AG09319 (cell line): ENCODE measurements at regions not wholly inside any gene's neighbourhood (a gene's known extent, or its start where the extent isn't known, plus 50 kb on each side); places are given as distances from the start of the nearest gene placed in this dataset.

Source experiments
- DNase-seq: peaks from one replicate; pipeline ENCODE4 v3.0.0-alpha.2; 2010; ENCODE audit warnings: low read depth; ENCODE audit errors: extremely low read depth
- CTCF ChIP-seq: IDR thresholded peaks from 2 replicates; pipeline ENCODE4 v1.5.1; 2011; ENCODE audit warnings: low read depth, mild to moderate bottlenecking, inconsistent platforms, low read length, moderate library complexity

GRCh38 chr21:16492356-16492755, 762.6 kb downstream of the USP25 start:
- TF ChIP-seq CTCF = no peak
- no peak for DNase-seq

GRCh38 chr21:16492892-16493291, 763.1 kb downstream of the USP25 start:
- no peak for TF ChIP-seq CTCF
- no peak for DNase-seq

- TF ChIP-seq CTCF = no peak
- DNase-seq = no peak
These were observed 766.8 kb downstream of the USP25 start for GRCh38 chr21:16496609-16497008.

- DNase-seq = no peak
- no peak for TF ChIP-seq CTCF
These were observed 770.5 kb downstream of the USP25 start for GRCh38 chr21:16500271-16500670.

GRCh38 chr21:16502273-16502672, 772.5 kb downstream of the USP25 start:
- no peak for DNase-seq
- TF ChIP-seq CTCF = no peak

- no peak for DNase-seq
- TF ChIP-seq CTCF = no peak
These were observed 773.1 kb downstream of the USP25 start for GRCh38 chr21:16502897-16503296.

- DNase-seq = no peak
- TF ChIP-seq CTCF = no peak
These were observed 774.5 kb downstream of the USP25 start for GRCh38 chr21:16504281-16504680.
